Gastrocnemius medialis (tissue), 4 donors: ENCODE measurements at regions not wholly inside any gene's neighbourhood (a gene's known extent, or its start where the extent isn't known, plus 50 kb on each side); places are given as distances from the start of the nearest gene placed in this dataset.
A peak's percentile ranks its signal among the peaks of the same experiment; 100 is the strongest.

ENCODE experiments used
- ATAC-seq, 2 donors: fragments of 150-250 bp; one replicate each; pipeline ENCODE4 v1.9.1; 2016
- DNase-seq, 2 donors: peaks; one replicate each; pipeline ENCODE4 v3.0.0-alpha.2; 2019
- H3K27ac ChIP-seq, 4 donors: fragments of 200-600 bp; sonication (generic); 1 replicate in 1 of 4; 2 replicates in 3 of 4; pipeline ENCODE4 v1.5.1; 2016 to 2018; ENCODE audit warnings: mild to moderate bottlenecking in 2 of 4, moderate library complexity in 1 of 4
- H3K27me3 ChIP-seq, 3 donors: fragments of 200-600 bp; sonication (generic) in 2 of 3; 1 replicate in 1 of 3; 2 replicates in 2 of 3; pipeline versions ENCODE4 v1.5.1 to v1.6.0; 2016 to 2019; ENCODE audit warnings: mild to moderate bottlenecking in 1 of 3, moderate library complexity in 1 of 3
- H3K36me3 ChIP-seq, 2 donors: fragments of 200-600 bp; sonication (generic) in 1 of 2; one replicate each; pipeline ENCODE4 v1.5.1; 2017 to 2018
- H3K4me1 ChIP-seq, 2 donors: fragments of 200-600 bp; sonication (generic) in 1 of 2; one replicate each; pipeline ENCODE4 v1.5.1; 2016 to 2017; ENCODE audit warnings: mild to moderate bottlenecking in 2 of 2
- H3K4me3 ChIP-seq, 4 donors: fragments of 200-600 bp; sonication (generic) in 3 of 4; 1 replicate in 1 of 4; 2 replicates in 3 of 4; pipeline ENCODE4 v1.5.1; 2016 to 2019; ENCODE audit warnings: mild to moderate bottlenecking in 2 of 4
- H3K9me3 ChIP-seq, 3 donors: fragments of 200-600 bp; sonication (generic) in 2 of 3; 1 replicate in 1 of 3; 2 replicates in 2 of 3; pipeline ENCODE4 v1.5.1; 2016 to 2019
- POLR2A ChIP-seq, 2 donors: fragments of 450-650 bp; IDR thresholded peaks; one replicate each; pipeline ENCODE4 v1.6.1; 2017; ENCODE audit warnings: antibody characterized with exemption in 2 of 2, mild to moderate bottlenecking in 2 of 2, moderate library complexity in 2 of 2
- in situ Hi-C, 4 donors: fragments of 200-750 bp; cut with MboI; loops; one replicate each; pipeline versions ENCODE4 v1.15.0 to v1.8.0; 2017; ENCODE audit warnings: low sequenced_read_pairs in 4 of 4
- intact Hi-C: fragments of 100-400 bp; cut with DNase I; formaldehyde crosslinking; loops from one replicate; pipeline ENCODE4 v1.15.1; 2023; ENCODE audit warnings: low total_unique reads
- TF ChIP-seq, protein P1 (sequence below), 5 experiments: fragments of 450-650 bp in 3 of 5; fragments of 200-600 bp in 2 of 5; sonication (generic) in 2 of 5; IDR thresholded peaks in 4 of 5; conservative IDR thresholded peaks in 1 of 5; 1 replicate in 4 of 5; 2 replicates in 1 of 5; pipeline ENCODE4 v1.5.1; 2016 to 2019; ENCODE audit warnings: antibody characterized with exemption in 5 of 5, mild to moderate bottlenecking in 3 of 5, moderate library complexity in 3 of 5

- Histone ChIP-seq H3K9me3 (no peaks in the 10 kb centered on the region), H3K4me1 (peaks cover 27 to 42% of the 10 kb centered on the region in 2 donors), H3K36me3 (no peaks in the 10 kb centered on the region), H3K27ac (peak overlapping the region; percentile 11 to 69 (median 60)), H3K27me3 (no peaks in the 10 kb centered on the region), H3K4me3 (peak overlapping the region; percentile 18 to 52 (median 46))
- TF ChIP-seq, protein P1, sequence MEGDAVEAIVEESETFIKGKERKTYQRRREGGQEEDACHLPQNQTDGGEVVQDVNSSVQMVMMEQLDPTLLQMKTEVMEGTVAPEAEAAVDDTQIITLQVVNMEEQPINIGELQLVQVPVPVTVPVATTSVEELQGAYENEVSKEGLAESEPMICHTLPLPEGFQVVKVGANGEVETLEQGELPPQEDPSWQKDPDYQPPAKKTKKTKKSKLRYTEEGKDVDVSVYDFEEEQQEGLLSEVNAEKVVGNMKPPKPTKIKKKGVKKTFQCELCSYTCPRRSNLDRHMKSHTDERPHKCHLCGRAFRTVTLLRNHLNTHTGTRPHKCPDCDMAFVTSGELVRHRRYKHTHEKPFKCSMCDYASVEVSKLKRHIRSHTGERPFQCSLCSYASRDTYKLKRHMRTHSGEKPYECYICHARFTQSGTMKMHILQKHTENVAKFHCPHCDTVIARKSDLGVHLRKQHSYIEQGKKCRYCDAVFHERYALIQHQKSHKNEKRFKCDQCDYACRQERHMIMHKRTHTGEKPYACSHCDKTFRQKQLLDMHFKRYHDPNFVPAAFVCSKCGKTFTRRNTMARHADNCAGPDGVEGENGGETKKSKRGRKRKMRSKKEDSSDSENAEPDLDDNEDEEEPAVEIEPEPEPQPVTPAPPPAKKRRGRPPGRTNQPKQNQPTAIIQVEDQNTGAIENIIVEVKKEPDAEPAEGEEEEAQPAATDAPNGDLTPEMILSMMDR (IDR thresholded peaks at IDR 0.05 in 4 of 5, conservative IDR thresholded peaks at IDR 0.05 in 1 of 5): peak in 2 of 5 experiments; percentile 9 to 14
- TF ChIP-seq POLR2A (IDR thresholded peaks at IDR 0.05): no peak
- DNase-seq: no peak
- in situ Hi-C loops: loop anchor here (5.0 to 25.0 kb wide), 6 partner anchors 151 to 556 kb away; no protein-coding TSS in a partner anchor
- no peak for ATAC-seq
- intact Hi-C loops: loop anchor here (1.0 to 5.0 kb wide), 3 partner anchors 157 to 536 kb away; no protein-coding TSS in a partner anchor
These were observed 122.8 kb upstream of the LGALSL start for GRCh38 chr2:64331114-64331645.

- Histone ChIP-seq H3K9me3 (no peaks in the 10 kb centered on the region), H3K36me3 (no peaks in the 10 kb centered on the region), H3K4me3 (no peak overlapping the region), H3K27me3 (no peaks in the 10 kb centered on the region), H3K4me1 (peaks cover 27 to 42% of the 10 kb centered on the region in 2 donors), H3K27ac (peak overlapping the region; percentile 11 to 69 (median 48))
- in situ Hi-C loops (loop anchor here (5.0 to 25.0 kb wide), 6 partner anchors 150 to 555 kb away; no protein-coding TSS in a partner anchor), intact Hi-C loops (loop anchor here (1.0 to 5.0 kb wide), 3 partner anchors 156 to 535 kb away; no protein-coding TSS in a partner anchor)
- no peak for DNase-seq
- ATAC-seq: peak in 1 of 2 donors; percentile 53
- no peak for TF ChIP-seq POLR2A (IDR thresholded peaks at IDR 0.05)
- TF ChIP-seq, protein P1 (IDR thresholded peaks at IDR 0.05 in 4 of 5, conservative IDR thresholded peaks at IDR 0.05 in 1 of 5): no peak
These were observed 121.9 kb upstream of the LGALSL start for GRCh38 chr2:64331849-64332699.

GRCh38 chr2:64336171-64336570 is 117.8 kb upstream of the LGALSL start:
- peaks cover 13 to 19% of the 10 kb centered on the region in 2 donors for H3K4me1 ChIP-seq
- in situ Hi-C loops: loop anchor here (25.0 kb wide), 2 partner anchors 526 to 551 kb away; no protein-coding TSS in a partner anchor
- no peak overlapping the region for H3K4me3 ChIP-seq
- no peak for DNase-seq
- H3K9me3 ChIP-seq: no peaks in the 10 kb centered on the region
- ATAC-seq: no peak
- TF ChIP-seq POLR2A (IDR thresholded peaks at IDR 0.05): no peak
- TF ChIP-seq, protein P1 (IDR thresholded peaks at IDR 0.05 in 4 of 5, conservative IDR thresholded peaks at IDR 0.05 in 1 of 5): no peak
- intact Hi-C loops: no loop called here
- H3K27me3 ChIP-seq: no peaks in the 10 kb centered on the region
- H3K27ac ChIP-seq: no peak overlapping the region
- no peaks in the 10 kb centered on the region for H3K36me3 ChIP-seq

DNA sequence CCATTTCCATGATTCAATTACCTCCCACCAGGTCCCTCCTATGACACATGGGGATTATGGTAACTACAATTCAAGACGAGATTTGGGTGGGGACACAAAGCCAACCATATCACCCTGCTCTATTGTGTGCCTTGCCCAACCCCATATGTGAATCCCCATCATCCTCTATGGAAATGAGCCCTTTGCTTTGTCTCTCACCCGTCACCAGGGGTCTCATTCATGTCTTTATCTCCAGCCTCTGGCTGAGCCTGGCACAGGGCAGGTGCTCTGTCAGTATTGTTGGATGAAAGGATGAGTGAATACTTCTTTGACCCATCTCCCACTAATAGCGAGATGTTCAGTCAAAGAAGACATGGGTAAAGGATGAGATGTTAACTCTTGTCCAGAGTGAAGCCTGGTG is 116.6 kb upstream of the LGALSL start:
- intact Hi-C loops: no loop called here
- no peak for ATAC-seq
- no peak overlapping the region for H3K27ac ChIP-seq
- H3K36me3 ChIP-seq: no peaks in the 10 kb centered on the region
- H3K27me3 ChIP-seq: no peaks in the 10 kb centered on the region
- no peaks in the 10 kb centered on the region for H3K9me3 ChIP-seq
- TF ChIP-seq, protein P1 (IDR thresholded peaks at IDR 0.05 in 4 of 5, conservative IDR thresholded peaks at IDR 0.05 in 1 of 5): no peak
- no peak for TF ChIP-seq POLR2A (IDR thresholded peaks at IDR 0.05)
- peaks cover 3 to 7% of the 10 kb centered on the region in 2 donors for H3K4me1 ChIP-seq
- no peak for DNase-seq
- in situ Hi-C loops: loop anchor here (25.0 kb wide), 2 partner anchors 525 to 550 kb away; no protein-coding TSS in a partner anchor
- no peak overlapping the region for H3K4me3 ChIP-seq
